BJ (cell line): ENCODE measurements at regions not wholly inside any gene's neighbourhood (a gene's known extent, or its start where the extent isn't known, plus 50 kb on each side); places are given as distances from the start of the nearest gene placed in this dataset.

Source experiments
- CTCF ChIA-PET: fragments of 350-600 bp; formaldehyde crosslinking; extraction: SDS; loops from one replicate; lab custom pipeline; 2021; ENCODE audit warnings: antibody characterized with exemption, inconsistent platforms; lab: Yijun Ruan, JAX
- POLR2A ChIA-PET: fragments of 300-600 bp; sonication (Branson Sonifier 250); formaldehyde crosslinking; extraction: SDS; loops from one replicate; lab custom pipeline; 2021; ENCODE audit warnings: antibody characterized with exemption; lab: Charles Lee
- DNase-seq: peaks from one replicate; pipeline ENCODE4 v3.0.0-alpha.2; 2011; ENCODE audit warnings: low read depth
- H3K27me3 ChIP-seq: 2 replicates; pipeline ENCODE4 v1.6.0; 2011; ENCODE audit warnings: low read length; ENCODE audit not compliant: control insufficient read depth, insufficient read depth
- H3K36me3 ChIP-seq: 2 replicates; pipeline ENCODE4 v1.5.1; 2011; ENCODE audit warnings: low read length; ENCODE audit not compliant: control insufficient read depth, insufficient read depth
- H3K4me3 ChIP-seq: 2 replicates; pipeline ENCODE4 v1.5.1; 2011; ENCODE audit warnings: low read depth, mild to moderate bottlenecking, control low read depth, low read length
- CTCF ChIP-seq: IDR thresholded peaks from 2 replicates; pipeline ENCODE4 v1.5.1; 2011; ENCODE audit warnings: low read depth, mild to moderate bottlenecking, control low read depth, inconsistent platforms, low read length, moderate library complexity; ENCODE audit not compliant: insufficient read depth

DNA sequence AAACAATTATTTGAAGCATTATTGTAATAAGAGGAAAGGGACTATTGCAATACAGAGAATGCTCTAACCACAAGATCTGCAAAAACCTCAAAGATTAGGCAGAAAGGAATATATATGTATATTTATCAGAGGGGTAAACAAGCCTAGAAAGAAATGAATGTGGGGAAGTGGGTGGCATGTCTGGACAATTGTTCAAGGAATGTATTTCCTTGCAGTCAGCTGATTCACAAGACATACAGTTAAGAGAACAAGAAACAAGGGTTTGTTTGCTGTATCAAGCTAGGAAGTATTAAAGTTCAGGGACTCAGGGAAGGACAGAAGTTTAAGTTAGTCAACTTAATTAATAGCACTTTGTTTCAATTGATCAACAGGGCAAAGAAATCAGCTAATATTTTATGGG, 514.7 kb downstream of the CENPC start:
- Histone ChIP-seq H3K4me3 (no peak overlapping the region), H3K27me3 (no peaks in the 10 kb centered on the region), H3K36me3 (no peaks in the 10 kb centered on the region)
- no peak for DNase-seq
- no peak for TF ChIP-seq CTCF
- ChIA-PET CTCF (no interaction called here), POLR2A (no interaction called here)

DNA sequence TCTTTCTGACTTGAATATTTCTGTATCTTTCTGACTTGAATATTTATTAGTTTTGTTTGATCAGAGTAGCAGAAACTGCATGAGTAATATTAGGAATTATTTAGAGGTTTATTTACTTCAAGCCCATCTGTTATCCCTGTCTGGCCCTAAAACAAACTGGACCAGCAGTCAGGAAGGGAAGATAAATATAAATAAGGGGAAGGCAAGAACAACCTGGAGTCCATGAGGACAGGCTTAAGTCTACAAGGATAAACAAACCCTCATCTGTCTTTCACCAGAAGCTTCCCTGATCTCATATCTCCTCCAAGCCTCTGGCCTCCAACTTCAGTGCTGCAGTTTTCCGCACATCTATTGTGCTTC, 524.9 kb downstream of the CENPC start:
- ChIA-PET POLR2A (no interaction called here), CTCF (no interaction called here)
- no peak for TF ChIP-seq CTCF
- Histone ChIP-seq H3K27me3 (no peaks in the 10 kb centered on the region), H3K36me3 (no peaks in the 10 kb centered on the region), H3K4me3 (no peak overlapping the region)
- no peak for DNase-seq

DNA sequence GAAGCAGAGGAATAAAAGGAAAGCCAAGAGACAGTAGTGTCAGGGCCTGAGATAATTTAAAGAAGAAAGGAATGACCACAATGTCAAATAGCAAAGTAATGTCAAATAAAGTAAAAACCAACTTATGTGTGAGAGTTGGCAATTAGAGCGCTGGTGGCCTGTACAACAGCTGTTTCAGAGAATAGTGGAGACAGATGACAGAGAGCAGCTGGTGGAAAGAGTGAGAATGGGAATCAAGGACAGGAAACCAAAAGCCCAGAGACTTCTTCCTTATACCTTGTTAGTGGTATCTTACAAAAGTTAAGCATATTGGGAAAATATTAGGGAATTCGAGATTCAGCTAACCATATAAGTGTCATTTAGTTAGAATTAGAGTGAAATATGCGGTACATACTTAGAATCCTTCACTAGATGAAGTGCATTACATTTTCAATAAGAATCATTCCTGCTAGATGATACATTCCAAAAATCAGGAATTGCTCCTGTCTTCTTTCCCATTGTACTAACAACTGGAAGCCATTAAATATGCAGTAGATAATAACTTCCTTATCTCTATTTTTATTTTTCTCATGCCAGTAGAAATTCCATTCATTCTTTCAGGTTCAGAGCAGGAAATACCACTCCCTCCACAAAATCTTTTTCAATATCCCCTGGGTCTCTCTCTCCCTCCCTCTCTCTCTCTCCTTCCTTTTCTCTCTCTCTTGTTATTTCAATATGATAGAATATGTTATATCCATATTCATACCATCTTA, 525.4 kb downstream of the CENPC start:
- H3K4me3 ChIP-seq = no peak overlapping the region
- DNase-seq = no peak
- POLR2A ChIA-PET = no interaction called here
- CTCF ChIA-PET = no interaction called here
- TF ChIP-seq CTCF = no peak
- no peaks in the 10 kb centered on the region for H3K36me3 ChIP-seq
- no peaks in the 10 kb centered on the region for H3K27me3 ChIP-seq

- ChIA-PET POLR2A (no interaction called here), CTCF (no interaction called here)
- Histone ChIP-seq H3K4me3 (no peak overlapping the region), H3K36me3 (no peaks in the 10 kb centered on the region), H3K27me3 (no peaks in the 10 kb centered on the region)
- DNase-seq = no peak
- no peak for TF ChIP-seq CTCF
Observed at GRCh38 chr4:67014592-67014991, 530.7 kb downstream of the CENPC start.

DNA sequence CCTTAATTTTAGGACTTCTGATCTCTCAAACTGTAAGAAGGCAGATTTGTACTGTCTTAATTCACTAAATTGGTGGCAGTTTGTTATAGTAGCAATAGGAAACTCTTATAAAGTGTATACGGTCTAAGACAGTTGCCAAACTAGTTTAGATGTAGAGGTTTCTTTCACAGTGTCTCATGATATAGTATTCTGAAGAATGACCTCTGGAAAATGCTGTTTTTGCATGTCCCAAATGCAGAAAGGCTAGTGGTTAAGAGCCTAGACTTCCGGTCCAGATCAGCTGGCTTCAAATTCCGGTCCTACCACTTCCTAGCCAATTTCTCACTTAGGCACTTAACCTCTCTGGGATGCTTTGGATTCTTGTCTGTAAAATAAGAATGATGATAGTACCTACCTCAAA, 538.5 kb downstream of the CENPC start:
- no peak overlapping the region for H3K4me3 ChIP-seq
- TF ChIP-seq CTCF = no peak
- no peaks in the 10 kb centered on the region for H3K27me3 ChIP-seq
- ChIA-PET POLR2A (no interaction called here), CTCF (no interaction called here)
- H3K36me3 ChIP-seq = no peaks in the 10 kb centered on the region
- no peak for DNase-seq
